ENCODE measurements at regions not wholly inside any gene's neighbourhood (a gene's known extent, or its start where the extent isn't known, plus 50 kb on each side); places are given as distances from the start of the nearest gene placed in this dataset.

- intact Hi-C loops (cut with DNase I), result no loop called here
- no peaks in the 10 kb centered on the region for H3K9me3 ChIP-seq
- no peak for DNase-seq
- H3K4me1 ChIP-seq (ENCODE audit: insufficient read depth), result no peaks in the 10 kb centered on the region
- H3K27ac ChIP-seq, result no peak overlapping the region
- no peaks in the 10 kb centered on the region for H3K27me3 ChIP-seq
- WGBS, 3 donors, result 51 to 69% (median 56%) methylated on average over 4 of the region's 4 CpGs
- H3K4me3 ChIP-seq, result no peak overlapping the region
- H3K36me3 ChIP-seq, result no peaks in the 10 kb centered on the region
- TF ChIP-seq CTCF (IDR thresholded peaks at IDR 0.05) (no peak), POLR2A (IDR thresholded peaks at IDR 0.05) (no peak), EP300 (IDR thresholded peaks at IDR 0.05) (no peak)
Measured at GRCh38 chr10:128318913-128319312, 192.7 kb upstream of the MKI67 start.

- no peak for DNase-seq
- intact Hi-C loops (cut with DNase I), result no loop called here
- no peaks in the 10 kb centered on the region for H3K27me3 ChIP-seq
- H3K9me3 ChIP-seq, result no peaks in the 10 kb centered on the region
- H3K27ac ChIP-seq, result no peak overlapping the region
- no peak overlapping the region for H3K4me3 ChIP-seq
- no peaks in the 10 kb centered on the region for H3K4me1 ChIP-seq (ENCODE audit: insufficient read depth)
- TF ChIP-seq POLR2A (IDR thresholded peaks at IDR 0.05) (no peak), EP300 (IDR thresholded peaks at IDR 0.05) (no peak), CTCF (IDR thresholded peaks at IDR 0.05) (no peak)
- H3K36me3 ChIP-seq, result no peaks in the 10 kb centered on the region
- 82 to 89% (median 88%) methylated on average over 7 of the region's 7 CpGs for WGBS, 3 donors
Measured at GRCh38 chr10:128322106-128322505, 195.9 kb upstream of the MKI67 start.

- Histone ChIP-seq H3K4me3 (no peak overlapping the region), H3K4me1 (ENCODE audit: insufficient read depth) (no peaks in the 10 kb centered on the region), H3K27me3 (no peaks in the 10 kb centered on the region), H3K27ac (no peak overlapping the region), H3K36me3 (no peaks in the 10 kb centered on the region), H3K9me3 (no peaks in the 10 kb centered on the region)
- WGBS, 3 donors, result 71 to 84% (median 82%) methylated on average over 1 of the region's 1 CpG
- TF ChIP-seq POLR2A (IDR thresholded peaks at IDR 0.05) (no peak), EP300 (IDR thresholded peaks at IDR 0.05) (no peak), CTCF (IDR thresholded peaks at IDR 0.05) (no peak)
- DNase-seq, result no peak
- intact Hi-C loops (cut with DNase I), result no loop called here
Measured at GRCh38 chr10:128322950-128323349, 196.7 kb upstream of the MKI67 start.

GRCh38 chr10:128324058-128324827 lies 198.0 kb upstream of the MKI67 start:
- H3K4me1 ChIP-seq (ENCODE audit: insufficient read depth), result no peaks in the 10 kb centered on the region
- no peaks in the 10 kb centered on the region for H3K9me3 ChIP-seq
- DNase-seq, result no peak
- no peak overlapping the region for H3K4me3 ChIP-seq
- WGBS, 3 donors, result 46 to 53% (median 50%) methylated on average over 14 of the region's 14 CpGs
- intact Hi-C loops (cut with DNase I), result no loop called here
- TF ChIP-seq CTCF (IDR thresholded peaks at IDR 0.05), result no peak
- no peak for TF ChIP-seq POLR2A (IDR thresholded peaks at IDR 0.05)
- no peak for TF ChIP-seq EP300 (IDR thresholded peaks at IDR 0.05)
- no peak overlapping the region for H3K27ac ChIP-seq
- no peaks in the 10 kb centered on the region for H3K27me3 ChIP-seq
- no peaks in the 10 kb centered on the region for H3K36me3 ChIP-seq

Data from ovary (tissue), 7 donors.